ENCODE measurements at regions not wholly inside any gene's neighbourhood (a gene's known extent, or its start where the extent isn't known, plus 50 kb on each side); places are given as distances from the start of the nearest gene placed in this dataset.

- Histone ChIP-seq H3K27me3 (no peaks in the 10 kb centered on the region), H3K36me3 (no peaks in the 10 kb centered on the region), H3K4me3 (no peak overlapping the region), H3K9me3 (no peaks in the 10 kb centered on the region), H3K27ac (no peak overlapping the region), H3K4me1 (ENCODE audit: insufficient read depth) (no peaks in the 10 kb centered on the region)
- TF ChIP-seq EP300 (IDR thresholded peaks at IDR 0.05) (no peak), POLR2A (IDR thresholded peaks at IDR 0.05) (no peak), CTCF (IDR thresholded peaks at IDR 0.05) (no peak)
- no peak for DNase-seq
- intact Hi-C loops (cut with DNase I), result no loop called here
- 75 to 84% (median 83%) methylated on average over 4 of the region's 4 CpGs for WGBS, 3 donors
These were observed 112.9 kb upstream of the CNTNAP5 start for GRCh38 chr2:123912171-123912570.

GRCh38 chr2:123913143-123913735 lies 111.8 kb upstream of the CNTNAP5 start:
- Histone ChIP-seq H3K9me3 (no peaks in the 10 kb centered on the region), H3K4me1 (ENCODE audit: insufficient read depth) (no peaks in the 10 kb centered on the region), H3K36me3 (no peaks in the 10 kb centered on the region), H3K27me3 (no peaks in the 10 kb centered on the region), H3K27ac (no peak overlapping the region), H3K4me3 (no peak overlapping the region)
- 64 to 74% (median 65%) methylated on average over 8 of the region's 8 CpGs for WGBS, 3 donors
- DNase-seq, result no peak
- intact Hi-C loops (cut with DNase I), result no loop called here
- TF ChIP-seq CTCF (IDR thresholded peaks at IDR 0.05), result no peak
- TF ChIP-seq POLR2A (IDR thresholded peaks at IDR 0.05), result no peak
- no peak for TF ChIP-seq EP300 (IDR thresholded peaks at IDR 0.05)

GRCh38 chr2:123915380-123915779 lies 109.7 kb upstream of the CNTNAP5 start:
- Histone ChIP-seq H3K27me3 (no peaks in the 10 kb centered on the region), H3K4me1 (ENCODE audit: insufficient read depth) (no peaks in the 10 kb centered on the region), H3K4me3 (no peak overlapping the region), H3K36me3 (no peaks in the 10 kb centered on the region), H3K9me3 (no peaks in the 10 kb centered on the region), H3K27ac (no peak overlapping the region)
- 67 to 81% (median 72%) methylated on average over 2 of the region's 2 CpGs for WGBS, 3 donors
- no peak for DNase-seq
- TF ChIP-seq EP300 (IDR thresholded peaks at IDR 0.05) (no peak), POLR2A (IDR thresholded peaks at IDR 0.05) (no peak), CTCF (IDR thresholded peaks at IDR 0.05) (no peak)
- intact Hi-C loops (cut with DNase I), result no loop called here

GRCh38 chr2:123916051-123916450 lies 109.0 kb upstream of the CNTNAP5 start:
- H3K9me3 ChIP-seq, result no peaks in the 10 kb centered on the region
- intact Hi-C loops (cut with DNase I), result no loop called here

More at GRCh38 chr2:123916051-123916450, 109.0 kb upstream of the CNTNAP5 start:
- 44 to 58% (median 53%) methylated on average over 5 of the region's 5 CpGs for WGBS, 3 donors
- Histone ChIP-seq H3K36me3 (no peaks in the 10 kb centered on the region), H3K4me1 (ENCODE audit: insufficient read depth) (no peaks in the 10 kb centered on the region), H3K27ac (no peak overlapping the region), H3K4me3 (no peak overlapping the region), H3K27me3 (no peaks in the 10 kb centered on the region)
- no peak for DNase-seq
- TF ChIP-seq EP300 (IDR thresholded peaks at IDR 0.05), result no peak
- no peak for TF ChIP-seq CTCF (IDR thresholded peaks at IDR 0.05)
- TF ChIP-seq POLR2A (IDR thresholded peaks at IDR 0.05), result no peak

Measured in ovary (tissue), 7 donors.